GM21528 (cell line): ENCODE measurements at regions not wholly inside any gene's neighbourhood (a gene's known extent, or its start where the extent isn't known, plus 50 kb on each side); places are given as distances from the start of the nearest gene placed in this dataset.
A peak's percentile ranks its signal among the peaks of the same experiment; 100 is the strongest.

ENCODE experiments used
- ATAC-seq: cut with Tn5 transposase; IDR thresholded peaks from one replicate; pipeline ENCODE4 v1.9.1; 2021; ENCODE audit warnings: mild to moderate bottlenecking, moderate library complexity; ENCODE audit not compliant: unreplicated experiment, low FRiP score

DNA sequence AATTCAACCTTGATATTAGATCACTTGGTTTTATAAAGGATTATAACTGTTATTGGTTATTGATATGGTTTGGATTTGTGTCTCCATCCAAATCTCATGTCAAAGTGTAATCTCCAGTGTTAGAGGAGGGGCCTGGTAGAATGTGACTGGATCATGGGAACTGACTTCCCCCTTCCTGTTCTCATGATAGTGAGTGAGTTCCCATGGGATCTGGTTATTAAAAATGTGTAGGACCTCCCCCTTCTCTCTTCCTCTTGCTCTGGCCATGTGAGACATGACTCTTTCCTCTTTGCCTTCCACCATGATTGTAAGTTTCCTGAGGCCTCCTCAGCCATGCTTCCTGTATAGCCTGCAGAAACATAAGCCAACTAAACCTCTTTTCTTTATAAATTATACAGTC lies 136.0 kb upstream of the UBE2E2 start:
- ATAC-seq: no peak

DNA sequence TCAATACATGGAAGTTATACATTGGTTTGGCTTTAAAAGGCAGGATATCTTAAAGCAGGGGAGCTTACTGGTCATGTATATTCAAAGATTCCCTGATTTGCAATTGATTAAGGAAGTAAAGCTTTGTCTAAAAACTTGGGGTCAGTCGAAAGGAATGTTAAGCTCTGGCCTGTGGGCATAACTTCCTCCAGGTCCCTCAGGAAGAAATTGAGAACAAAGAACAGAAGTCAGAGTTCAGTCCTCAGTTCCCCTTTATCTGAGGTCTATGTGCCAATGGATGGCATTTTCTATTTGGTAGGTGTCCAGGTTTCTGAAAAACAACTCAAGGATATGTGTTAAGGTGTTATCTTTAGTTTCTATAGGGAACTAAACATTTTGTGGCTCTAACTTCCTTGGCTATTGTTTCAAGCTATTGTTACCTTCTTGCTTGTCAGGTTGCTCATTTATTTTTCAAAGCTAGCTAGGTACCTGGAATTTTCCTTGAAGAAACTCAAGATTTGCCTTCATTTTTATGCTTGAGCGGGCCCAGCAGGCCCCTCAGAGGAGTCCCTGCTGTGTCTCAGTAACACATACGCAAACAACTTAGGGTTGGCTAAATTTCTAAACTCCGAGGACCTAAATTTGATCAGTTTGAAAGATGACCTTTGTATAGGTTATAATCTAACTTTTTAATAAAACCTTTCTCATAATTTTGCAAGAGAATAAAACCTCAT lies 135.0 kb upstream of the UBE2E2 start:
- ATAC-seq: no peak

DNA sequence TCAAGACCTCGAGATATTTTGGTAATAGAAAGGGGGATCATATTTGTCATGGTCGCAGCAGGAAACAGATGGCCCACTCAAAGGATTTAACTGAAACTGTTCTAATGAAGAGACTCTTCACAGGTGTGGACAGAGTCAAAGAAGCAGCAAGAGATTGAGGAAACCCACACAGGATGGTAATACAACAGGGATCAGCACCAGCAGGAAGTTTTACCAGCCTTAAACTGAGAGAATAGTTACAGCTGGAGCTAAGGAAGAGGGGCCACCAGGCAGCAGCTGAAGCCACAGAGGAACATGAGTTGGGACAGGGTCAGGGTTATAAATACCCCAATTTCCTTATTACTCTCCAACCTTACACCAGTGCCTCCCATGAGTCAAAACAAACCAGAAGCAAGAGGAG lies 131.8 kb upstream of the UBE2E2 start:
- ATAC-seq: peak; percentile 46

GRCh38 chr3:23071758-23072157 lies 131.4 kb upstream of the UBE2E2 start:
- peak; percentile 73 for ATAC-seq

DNA sequence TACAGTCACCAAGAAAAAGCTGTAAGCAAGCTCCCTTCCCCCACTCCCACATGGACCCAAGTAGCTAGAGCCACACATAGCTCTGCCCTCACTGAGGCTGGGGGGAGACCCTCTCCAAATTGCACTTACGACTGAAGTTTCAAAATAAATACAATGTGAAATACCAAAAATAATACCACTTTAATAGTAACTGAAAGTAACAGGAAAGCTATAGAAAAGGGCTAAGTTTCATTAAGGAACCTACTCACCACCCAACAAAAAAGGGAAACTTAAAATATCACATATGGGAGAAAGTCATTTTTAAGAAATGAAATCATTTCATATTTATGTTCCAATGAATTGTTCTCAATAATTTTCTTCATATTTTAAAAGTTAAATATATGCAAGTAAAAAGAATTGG lies 130.4 kb upstream of the UBE2E2 start:
- no peak for ATAC-seq

GRCh38 chr3:23073724-23074305 lies 129.3 kb upstream of the UBE2E2 start:
- ATAC-seq: no peak

DNA sequence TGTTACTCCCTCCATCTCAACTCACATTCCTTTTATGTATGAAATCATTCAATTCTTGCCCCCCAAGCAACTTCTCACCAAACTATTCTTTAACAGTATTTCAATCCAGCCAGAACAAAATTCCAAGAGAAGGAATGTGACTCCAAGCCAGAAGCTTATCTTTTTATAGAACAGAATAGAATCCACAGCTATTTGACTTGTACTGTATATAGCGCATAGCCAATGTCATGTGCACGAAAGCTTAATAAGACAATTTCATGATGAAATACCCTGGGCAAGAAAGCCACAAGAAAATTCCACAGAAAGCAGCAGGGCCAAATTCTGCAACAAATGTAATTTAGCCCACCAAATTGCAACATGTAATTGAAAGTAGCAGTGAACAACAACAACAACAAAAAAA lies 127.6 kb upstream of the UBE2E2 start:
- no peak for ATAC-seq

- ATAC-seq: no peak
Measured at GRCh38 chr3:23076437-23076836, 126.7 kb upstream of the UBE2E2 start.

- ATAC-seq: no peak
Measured at GRCh38 chr3:23077126-23077525, 126.0 kb upstream of the UBE2E2 start.

DNA sequence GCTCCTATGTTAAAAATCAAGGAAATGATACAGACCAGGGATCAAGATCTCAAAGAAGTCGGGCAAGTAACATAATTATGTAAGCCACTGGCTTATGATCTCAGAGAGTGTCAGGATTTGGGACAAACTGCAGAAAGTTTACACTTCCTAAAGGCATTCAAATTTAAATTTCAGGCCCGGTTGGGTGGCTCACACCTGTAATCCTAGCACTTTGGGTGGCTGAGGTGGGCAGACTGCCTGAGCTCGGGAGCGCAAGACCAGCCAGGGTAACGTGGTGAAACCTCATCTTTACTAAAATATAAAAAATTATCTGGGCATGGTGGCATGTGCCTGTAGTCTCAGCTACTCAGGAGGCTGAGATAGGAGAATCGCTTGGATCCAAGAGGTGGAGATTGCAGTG lies 124.4 kb upstream of the UBE2E2 start:
- no peak for ATAC-seq

- ATAC-seq: no peak
Measured at GRCh38 chr3:23079976-23080375, 123.2 kb upstream of the UBE2E2 start.

DNA sequence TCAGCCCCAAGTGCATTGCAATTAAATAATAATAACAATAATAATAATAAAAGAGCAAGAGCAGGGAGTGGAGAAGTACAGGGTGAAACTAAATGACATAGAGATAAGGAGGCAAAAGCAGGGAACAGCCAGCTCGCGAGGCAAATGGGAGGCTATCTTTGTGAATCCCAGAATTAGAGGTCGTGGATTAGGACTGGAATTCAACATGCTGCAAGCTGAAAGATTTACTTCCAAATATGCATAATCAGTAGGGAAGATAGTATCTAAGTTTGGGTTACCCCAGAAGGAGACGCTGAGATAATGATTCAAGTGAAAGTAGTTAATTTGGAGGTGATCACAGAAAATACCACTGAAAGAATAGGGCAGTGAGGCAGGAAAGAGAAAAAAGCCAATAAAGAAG lies 119.4 kb upstream of the UBE2E2 start:
- no peak for ATAC-seq

- ATAC-seq: no peak
Measured at GRCh38 chr3:23084367-23084766, 118.8 kb upstream of the UBE2E2 start.

- no peak for ATAC-seq
Measured at GRCh38 chr3:23085261-23085660, 117.9 kb upstream of the UBE2E2 start.

DNA sequence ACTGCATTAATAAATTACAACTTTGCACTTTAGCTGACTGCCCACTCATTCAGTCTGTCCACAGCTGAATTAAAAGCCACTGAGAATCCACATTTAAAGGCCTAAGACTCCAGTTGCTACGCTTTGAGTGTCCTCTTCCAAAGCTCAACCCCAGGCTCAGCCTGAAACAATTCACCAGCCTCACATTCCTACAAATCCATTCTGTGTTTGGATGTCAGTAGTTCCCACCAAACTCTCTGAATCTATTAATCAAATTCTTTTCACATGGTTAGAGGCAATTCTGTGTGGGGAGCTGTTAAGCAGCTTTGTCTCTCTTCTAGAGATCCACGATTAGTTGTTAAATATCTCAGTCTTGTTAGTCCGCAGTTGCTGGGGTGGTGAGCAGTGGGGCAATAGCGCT lies 116.8 kb upstream of the UBE2E2 start:
- no peak for ATAC-seq

DNA sequence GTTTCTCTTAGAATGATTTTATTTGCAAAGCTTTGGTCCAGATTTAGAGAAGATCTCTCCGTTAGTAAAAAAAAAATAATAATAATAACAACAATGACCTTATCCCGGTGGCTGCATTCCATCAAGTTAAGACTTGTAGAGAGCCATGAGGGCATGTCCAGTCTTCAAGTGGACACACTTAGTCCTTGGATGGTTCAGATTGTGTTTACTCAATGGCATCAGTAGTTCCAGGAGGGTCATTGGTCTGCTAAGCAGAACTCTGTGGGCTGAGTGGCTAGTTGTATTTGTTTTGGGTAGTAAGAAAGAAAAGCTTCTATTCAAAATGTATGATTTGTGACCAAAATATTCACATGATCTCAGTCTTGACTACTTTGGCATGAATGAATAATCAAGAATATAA lies 116.3 kb upstream of the UBE2E2 start:
- no peak for ATAC-seq

GRCh38 chr3:23094412-23094811 lies 108.7 kb upstream of the UBE2E2 start:
- ATAC-seq: no peak

- no peak for ATAC-seq
Measured at GRCh38 chr3:23094890-23095462, 108.2 kb upstream of the UBE2E2 start.

DNA sequence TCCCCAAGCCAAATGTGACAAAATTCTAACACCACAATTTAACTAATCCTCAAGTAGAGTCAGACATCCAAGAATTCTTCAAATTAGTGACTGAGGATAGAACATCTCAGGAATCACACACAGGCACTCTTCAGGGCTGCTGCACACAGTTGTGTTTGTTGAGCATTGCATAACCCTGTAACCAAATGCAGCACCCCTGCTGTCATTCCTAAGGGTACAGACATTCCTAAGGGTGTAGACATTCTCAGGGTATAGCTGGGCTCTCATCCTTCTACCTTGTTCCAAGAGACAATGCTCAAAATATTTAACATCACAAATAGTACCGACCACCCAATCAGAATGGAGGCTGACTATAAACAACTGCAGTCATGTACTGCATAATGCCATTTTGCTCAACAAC lies 107.1 kb upstream of the UBE2E2 start:
- no peak for ATAC-seq

GRCh38 chr3:23099021-23099420 lies 104.1 kb upstream of the UBE2E2 start:
- ATAC-seq: no peak

GRCh38 chr3:23099677-23100076 lies 103.5 kb upstream of the UBE2E2 start:
- ATAC-seq: no peak

DNA sequence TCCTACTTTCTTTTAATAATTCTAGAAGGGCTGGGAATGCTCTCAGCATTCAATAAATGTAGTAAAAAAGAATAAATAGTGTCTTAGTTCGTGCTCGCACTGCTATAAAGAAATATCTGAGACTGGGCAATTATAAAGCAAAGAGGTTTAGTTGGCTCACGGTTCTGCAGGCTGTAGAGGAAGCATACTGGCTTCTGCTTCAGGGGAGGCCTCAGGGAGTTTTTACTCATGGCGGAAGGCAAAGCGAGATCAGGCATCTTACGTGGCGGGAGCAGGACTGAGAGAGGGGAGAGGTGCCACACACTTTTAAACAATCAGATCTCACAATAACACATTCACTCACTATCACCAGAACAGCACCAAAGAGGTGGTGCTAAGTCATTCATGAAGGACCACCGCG lies 103.0 kb upstream of the UBE2E2 start:
- no peak for ATAC-seq
